MM.1S (cell line): ENCODE measurements at regions not wholly inside any gene's neighbourhood (a gene's known extent, or its start where the extent isn't known, plus 50 kb on each side); places are given as distances from the start of the nearest gene placed in this dataset.

Experiments
- DNase-seq: peaks from one replicate; pipeline ENCODE4 v3.0.0-alpha.2; 2015
- H2AFZ ChIP-seq: fragments of 300-600 bp; sonication (generic); 2 replicates; pipeline ENCODE4 v1.6.0; 2016; ENCODE audit warnings: antibody characterized with exemption, low read length
- H3F3A ChIP-seq: fragments of 300-600 bp; sonication (generic); 2 replicates; pipeline ENCODE4 v1.6.1; 2016; ENCODE audit warnings: mild to moderate bottlenecking, antibody characterized with exemption, low read length, moderate library complexity, mixed read lengths; ENCODE audit not compliant: insufficient read depth
- H3K27ac ChIP-seq: fragments of 300-600 bp; sonication (generic); 2 replicates; pipeline ENCODE4 v1.5.1; 2016; ENCODE audit warnings: mild to moderate bottlenecking, low read length
- H3K27me3 ChIP-seq: fragments of 300-600 bp; sonication (generic); replicated peaks from 2 replicates; pipeline ENCODE4 v1.6.0; 2016; ENCODE audit warnings: low read length; ENCODE audit not compliant: insufficient read depth
- H3K36me3 ChIP-seq: fragments of 300-600 bp; sonication (generic); replicated peaks from 2 replicates; pipeline ENCODE4 v1.6.1; 2016; ENCODE audit warnings: mild to moderate bottlenecking, low read length, mixed read lengths; ENCODE audit not compliant: insufficient read depth
- H3K4me1 ChIP-seq: fragments of 300-600 bp; sonication (generic); 2 replicates; pipeline ENCODE4 v1.6.1; 2016; ENCODE audit warnings: low read length, mixed read lengths
- H3K4me2 ChIP-seq: fragments of 300-600 bp; sonication (generic); 2 replicates; pipeline ENCODE4 v1.6.0; 2016; ENCODE audit warnings: low read depth, low read length
- H3K4me3 ChIP-seq: fragments of 300-600 bp; sonication (generic); 2 replicates; pipeline ENCODE4 v1.5.1; 2016; ENCODE audit warnings: low read length, mixed read lengths
- H3K79me2 ChIP-seq: fragments of 300-600 bp; sonication (generic); 2 replicates; pipeline ENCODE4 v1.6.1; 2016; ENCODE audit warnings: mixed run types, low read length, mixed read lengths
- H3K9ac ChIP-seq: fragments of 300-600 bp; sonication (generic); 2 replicates; pipeline ENCODE4 v1.6.1; 2016; ENCODE audit warnings: low read length, mixed read lengths
- H3K9me2 ChIP-seq: fragments of 300-600 bp; sonication (generic); replicated peaks from 2 replicates; pipeline ENCODE4 v1.6.1; 2016; ENCODE audit warnings: mild to moderate bottlenecking, low read length, mixed read lengths; ENCODE audit not compliant: insufficient read depth
- H3K9me3 ChIP-seq: fragments of 300-600 bp; sonication (generic); replicated peaks from 2 replicates; pipeline ENCODE4 v1.6.1; 2016; ENCODE audit warnings: mild to moderate bottlenecking, low read length, mixed read lengths; ENCODE audit not compliant: insufficient read depth
- H4K20me1 ChIP-seq: fragments of 300-600 bp; sonication (generic); 2 replicates; pipeline ENCODE4 v1.6.1; 2016; ENCODE audit warnings: mild to moderate bottlenecking, low read length, moderate library complexity, mixed read lengths; ENCODE audit not compliant: insufficient read depth
- EZH2 ChIP-seq: fragments of 300-600 bp; sonication (generic); optimal IDR thresholded peaks from 2 replicates; pipeline ENCODE3; 2017; ENCODE audit warnings: low read depth, mild to moderate bottlenecking, antibody characterized with exemption, low read length, mixed read lengths
- EZH2phosphoT487 ChIP-seq: fragments of 300-600 bp; sonication (generic); IDR thresholded peaks from 2 replicates; pipeline ENCODE4 v1.6.1; 2018; ENCODE audit warnings: antibody characterized with exemption, low read length
- TF ChIP-seq, protein P1 (sequence below): fragments of 300-600 bp; sonication (generic); IDR thresholded peaks from 2 replicates; pipeline ENCODE4 v1.5.1; 2016; ENCODE audit warnings: antibody characterized with exemption, low read length, mixed read lengths

DNA sequence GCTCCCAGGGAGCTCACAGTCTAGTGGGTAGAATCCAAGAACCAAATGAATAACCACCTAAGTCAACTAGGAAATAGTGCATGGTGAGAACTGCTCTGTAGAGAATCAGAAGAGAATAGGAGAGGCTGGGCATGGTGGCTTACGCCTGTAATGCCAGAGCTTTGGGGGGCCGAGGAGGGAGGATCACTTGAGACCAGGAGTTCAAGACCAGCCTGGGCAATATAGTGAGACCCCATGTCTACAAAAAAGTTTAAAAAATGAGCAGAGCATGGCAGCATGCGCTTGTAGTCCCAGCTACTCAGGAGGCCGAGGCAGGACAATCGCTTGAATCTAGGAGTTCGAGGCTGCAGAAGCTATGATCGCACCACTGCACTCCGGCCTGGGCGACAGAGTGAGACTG, 122.3 kb upstream of the IRF2BP2 start:
- no peaks in the 10 kb centered on the region for H3K9me3 ChIP-seq
- DNase-seq = no peak
- H2AFZ ChIP-seq = no peak overlapping the region
- no peaks in the 10 kb centered on the region for H4K20me1 ChIP-seq
- 0 out of 2 replicates have a peak, but pooled peaks cover under 1% of the 10 kb centered on the region for H3F3A ChIP-seq
- no peaks in the 10 kb centered on the region for H3K79me2 ChIP-seq
- H3K27me3 ChIP-seq = 0 out of 2 replicates have a peak, but pooled peaks cover 4% of the 10 kb centered on the region
- no peak overlapping the region for H3K27ac ChIP-seq
- no peaks in the 10 kb centered on the region for H3K36me3 ChIP-seq
- H3K9me2 ChIP-seq = no peaks in the 10 kb centered on the region
- H3K9ac ChIP-seq = no peak overlapping the region
- no peak overlapping the region for H3K4me3 ChIP-seq
- peaks cover 5% of the 10 kb centered on the region for H3K4me1 ChIP-seq
- TF ChIP-seq EZH2 = no peak
- TF ChIP-seq, protein P1, sequence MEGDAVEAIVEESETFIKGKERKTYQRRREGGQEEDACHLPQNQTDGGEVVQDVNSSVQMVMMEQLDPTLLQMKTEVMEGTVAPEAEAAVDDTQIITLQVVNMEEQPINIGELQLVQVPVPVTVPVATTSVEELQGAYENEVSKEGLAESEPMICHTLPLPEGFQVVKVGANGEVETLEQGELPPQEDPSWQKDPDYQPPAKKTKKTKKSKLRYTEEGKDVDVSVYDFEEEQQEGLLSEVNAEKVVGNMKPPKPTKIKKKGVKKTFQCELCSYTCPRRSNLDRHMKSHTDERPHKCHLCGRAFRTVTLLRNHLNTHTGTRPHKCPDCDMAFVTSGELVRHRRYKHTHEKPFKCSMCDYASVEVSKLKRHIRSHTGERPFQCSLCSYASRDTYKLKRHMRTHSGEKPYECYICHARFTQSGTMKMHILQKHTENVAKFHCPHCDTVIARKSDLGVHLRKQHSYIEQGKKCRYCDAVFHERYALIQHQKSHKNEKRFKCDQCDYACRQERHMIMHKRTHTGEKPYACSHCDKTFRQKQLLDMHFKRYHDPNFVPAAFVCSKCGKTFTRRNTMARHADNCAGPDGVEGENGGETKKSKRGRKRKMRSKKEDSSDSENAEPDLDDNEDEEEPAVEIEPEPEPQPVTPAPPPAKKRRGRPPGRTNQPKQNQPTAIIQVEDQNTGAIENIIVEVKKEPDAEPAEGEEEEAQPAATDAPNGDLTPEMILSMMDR = no peak
- no peak for TF ChIP-seq EZH2phosphoT487
- H3K4me2 ChIP-seq = no peak overlapping the region

DNA sequence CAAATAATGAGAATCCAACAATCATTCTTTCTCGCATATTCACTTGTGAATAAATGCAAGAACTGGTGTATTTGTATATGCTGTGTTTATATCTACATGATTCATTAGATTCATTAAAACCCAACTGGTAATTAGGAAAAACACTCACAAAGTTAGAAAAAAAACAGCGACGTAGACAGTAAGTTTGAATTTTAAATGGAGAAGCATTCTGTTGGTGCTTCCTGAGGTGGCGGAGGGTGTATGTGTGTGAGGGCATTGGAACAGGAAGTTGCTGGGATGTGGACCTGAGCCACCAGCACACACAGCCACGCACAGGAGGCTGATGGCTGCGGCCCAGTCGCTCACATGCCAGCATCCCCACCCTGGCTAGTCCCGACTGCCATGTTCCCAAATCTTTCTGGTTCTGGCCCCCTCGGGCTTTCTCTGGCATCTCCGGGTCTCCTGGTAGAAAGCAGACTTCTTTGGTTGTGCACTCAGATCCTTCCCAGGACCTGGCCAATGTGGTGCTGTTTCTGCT, 121.6 kb upstream of the IRF2BP2 start:
- DNase-seq = no peak

DNA sequence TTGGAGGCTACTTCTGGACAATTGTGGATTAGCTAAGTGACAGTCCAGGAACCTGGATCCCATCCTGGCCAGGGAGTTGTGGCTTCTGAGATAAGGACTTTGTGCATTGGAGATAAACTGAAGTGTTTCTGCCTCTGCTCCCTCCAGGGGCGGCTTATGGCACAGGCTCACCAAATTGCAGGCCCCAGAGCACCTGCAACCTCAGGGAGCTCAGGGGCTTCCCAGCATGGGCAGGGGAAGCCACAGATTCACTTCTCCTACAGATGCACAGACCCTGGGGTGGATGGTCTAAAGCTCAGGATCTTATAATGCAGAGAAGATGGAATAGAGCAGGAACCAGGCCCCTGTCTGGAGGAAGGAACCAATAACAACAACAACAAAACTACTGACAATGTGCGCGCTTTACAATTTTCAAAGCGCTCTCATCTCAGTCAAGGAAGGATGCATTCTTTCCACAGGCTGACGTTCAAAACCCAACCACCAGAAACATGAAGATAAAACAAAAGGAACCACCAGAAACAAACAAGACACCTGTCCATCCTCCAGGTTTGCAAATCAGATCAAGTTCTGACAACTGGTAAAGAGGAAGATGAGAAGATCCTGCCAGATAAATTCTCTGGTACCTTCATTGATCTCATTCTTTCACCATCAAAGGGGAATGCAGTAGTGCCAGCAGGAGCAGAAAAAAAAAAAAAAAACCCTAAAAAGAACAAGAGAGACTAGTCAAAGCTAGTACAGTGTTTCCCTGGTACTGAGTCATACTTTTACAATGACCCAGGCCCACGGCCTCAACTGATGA, 121.0 kb upstream of the IRF2BP2 start:
- Histone ChIP-seq H4K20me1 (no peaks in the 10 kb centered on the region), H3K9ac (no peak overlapping the region), H2AFZ (no peak overlapping the region), H3K9me3 (no peaks in the 10 kb centered on the region), H3K36me3 (no peaks in the 10 kb centered on the region), H3K27ac (no peak overlapping the region), H3K27me3 (0 out of 2 replicates have a peak, but pooled peaks cover 4% of the 10 kb centered on the region), H3K9me2 (no peaks in the 10 kb centered on the region), H3F3A (0 out of 2 replicates have a peak, but pooled peaks cover 3% of the 10 kb centered on the region), H3K4me1 (peaks cover 15% of the 10 kb centered on the region), H3K4me3 (no peak overlapping the region), H3K79me2 (no peaks in the 10 kb centered on the region), H3K4me2 (no peak overlapping the region)
- DNase-seq = no peak
- TF ChIP-seq, protein P1 = no peak
- TF ChIP-seq EZH2 = no peak

More for the DNA sequence above, 121.6 kb upstream of the IRF2BP2 start:
- H3K9me2 ChIP-seq = no peaks in the 10 kb centered on the region
- H3K9ac ChIP-seq = no peak overlapping the region
- H2AFZ ChIP-seq = no peak overlapping the region
- H4K20me1 ChIP-seq = no peaks in the 10 kb centered on the region
- 0 out of 2 replicates have a peak, but pooled peaks cover 4% of the 10 kb centered on the region for H3K27me3 ChIP-seq
- H3K4me1 ChIP-seq = peaks cover 12% of the 10 kb centered on the region
- H3K27ac ChIP-seq = no peak overlapping the region
- H3K4me2 ChIP-seq = no peak overlapping the region
- no peak overlapping the region for H3K4me3 ChIP-seq
- TF ChIP-seq, protein P1 = no peak
- no peak for TF ChIP-seq EZH2
- no peak for TF ChIP-seq EZH2phosphoT487
- no peaks in the 10 kb centered on the region for H3K79me2 ChIP-seq
- no peaks in the 10 kb centered on the region for H3K9me3 ChIP-seq
- H3K36me3 ChIP-seq = no peaks in the 10 kb centered on the region
- 0 out of 2 replicates have a peak, but pooled peaks cover 3% of the 10 kb centered on the region for H3F3A ChIP-seq
